H7 (cell line): ENCODE measurements at regions not wholly inside any gene's neighbourhood (a gene's known extent, or its start where the extent isn't known, plus 50 kb on each side); places are given as distances from the start of the nearest gene placed in this dataset.
A peak's percentile ranks its signal among the peaks of the same experiment; 100 is the strongest.

Source experiments
- DNase-seq: peaks from one replicate; pipeline ENCODE4 v3.0.0; 2012
- H3K27me3 ChIP-seq: 2 replicates; pipeline ENCODE4 v1.6.0; 2011; ENCODE audit warnings: mild to moderate bottlenecking, low read length; ENCODE audit not compliant: control insufficient read depth, insufficient read depth
- H3K36me3 ChIP-seq: replicated peaks from 2 replicates; pipeline ENCODE4 v1.5.1; 2011; ENCODE audit warnings: low read length; ENCODE audit not compliant: control insufficient read depth, insufficient read depth
- H3K4me3 ChIP-seq: 2 replicates; pipeline ENCODE4 v1.5.1; 2011; ENCODE audit warnings: low read depth, mild to moderate bottlenecking, control low read depth, low read length, moderate library complexity; ENCODE audit not compliant: insufficient read depth

DNA sequence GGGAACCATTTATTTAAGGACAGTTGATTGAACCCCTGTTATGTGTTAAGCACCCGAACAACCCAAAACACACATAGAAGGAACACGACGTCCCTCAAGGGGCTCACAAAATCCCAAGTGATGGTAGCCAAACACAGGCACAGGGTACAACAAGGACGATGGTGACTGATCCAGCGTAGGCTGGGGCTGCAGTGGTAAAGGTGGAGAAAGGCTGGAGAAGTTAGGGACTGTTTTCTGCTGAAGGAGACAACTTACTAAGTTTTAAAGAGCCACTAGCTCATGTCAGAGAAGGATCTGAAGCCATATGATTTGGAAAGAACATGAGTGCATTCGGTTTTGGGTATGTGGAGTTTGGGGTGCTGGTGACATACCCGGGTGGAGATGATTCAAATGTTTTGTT is 229.6 kb upstream of the TNRC6C start:
- Histone ChIP-seq H3K36me3 (no peaks in the 10 kb centered on the region), H3K27me3 (no peaks in the 10 kb centered on the region), H3K4me3 (no peak overlapping the region)
- DNase-seq, result no peak

- Histone ChIP-seq H3K36me3 (no peaks in the 10 kb centered on the region), H3K4me3 (no peak overlapping the region), H3K27me3 (no peaks in the 10 kb centered on the region)
- DNase-seq, result no peak
Measured at GRCh38 chr17:77729587-77729986, 228.9 kb upstream of the TNRC6C start.

- Histone ChIP-seq H3K27me3 (peaks cover 2% of the 10 kb centered on the region; the same call in 1 of the 2 replicates), H3K4me3 (no peak overlapping the region), H3K36me3 (no peaks in the 10 kb centered on the region)
- DNase-seq, result no peak
Measured at GRCh38 chr17:77730376-77730775, 228.1 kb upstream of the TNRC6C start.

DNA sequence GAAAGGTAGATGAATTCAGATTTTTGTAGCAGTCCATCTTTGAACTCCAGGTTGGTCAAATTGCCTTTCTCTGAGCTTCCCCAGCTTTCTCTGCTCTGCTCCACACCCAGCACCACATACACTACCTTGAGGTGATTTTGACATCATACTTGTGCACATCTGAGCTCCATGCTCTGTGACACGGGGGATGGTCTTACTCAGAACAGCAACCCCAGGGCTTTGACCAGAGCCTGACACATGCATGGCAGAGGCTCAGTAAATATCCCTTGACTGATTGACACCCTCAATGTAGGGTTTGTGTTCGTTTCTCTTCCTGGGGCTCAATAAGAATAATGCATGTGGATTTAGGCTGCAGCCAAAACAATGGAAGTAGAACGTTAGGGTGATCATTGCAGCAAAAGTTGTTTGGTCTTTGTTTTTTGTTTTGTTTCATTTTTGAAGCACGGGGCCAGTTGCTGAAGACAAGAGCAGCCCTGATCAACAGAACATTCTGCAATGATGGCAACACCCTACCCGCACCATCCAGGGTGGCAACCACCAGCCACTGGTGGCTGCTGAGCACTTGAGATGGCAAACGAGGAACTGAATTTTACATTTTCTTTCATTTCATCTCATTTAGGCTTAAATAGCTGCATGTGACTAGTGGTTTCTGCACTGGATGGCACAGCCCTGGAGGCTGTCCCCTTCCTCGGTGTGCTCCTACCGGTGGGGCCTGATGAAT is 224.8 kb upstream of the TNRC6C start:
- Histone ChIP-seq H3K4me3 (no peak overlapping the region), H3K36me3 (no peaks in the 10 kb centered on the region), H3K27me3 (peaks cover 16% of the 10 kb centered on the region)
- DNase-seq, result no peak

- peak; percentile 88 for DNase-seq
- Histone ChIP-seq H3K4me3 (no peak overlapping the region), H3K36me3 (no peaks in the 10 kb centered on the region), H3K27me3 (peaks cover 16% of the 10 kb centered on the region)
Measured at GRCh38 chr17:77734371-77735080, 224.0 kb upstream of the TNRC6C start.

GRCh38 chr17:77735081-77735565 is 223.4 kb upstream of the TNRC6C start:
- Histone ChIP-seq H3K4me3 (no peak overlapping the region), H3K36me3 (no peaks in the 10 kb centered on the region), H3K27me3 (peaks cover 16% of the 10 kb centered on the region)
- peak; percentile 76 for DNase-seq

- peaks cover 16% of the 10 kb centered on the region for H3K27me3 ChIP-seq
- H3K4me3 ChIP-seq, result no peak overlapping the region
- H3K36me3 ChIP-seq, result no peaks in the 10 kb centered on the region
- peak; percentile 63 for DNase-seq
Measured at GRCh38 chr17:77735566-77736198, 222.8 kb upstream of the TNRC6C start.

DNA sequence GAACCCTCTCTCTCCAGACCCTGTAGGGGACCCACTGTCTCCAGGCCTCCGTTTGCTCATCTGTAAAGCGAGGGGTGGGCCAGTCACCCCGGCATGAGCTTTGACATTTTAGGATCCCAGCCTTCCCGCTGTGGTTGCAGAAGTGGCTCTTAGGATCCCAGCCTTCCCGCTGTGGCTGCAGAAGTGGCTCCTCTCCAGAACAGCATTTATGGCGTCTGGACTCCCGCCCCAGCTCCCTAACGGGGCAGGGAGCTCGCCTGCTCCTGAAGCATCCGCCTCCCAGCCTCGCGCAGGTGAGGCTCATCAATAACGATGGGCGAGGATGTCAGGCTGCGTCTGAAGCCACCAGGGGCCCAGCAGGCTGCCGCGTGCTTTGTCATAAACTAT is 222.3 kb upstream of the TNRC6C start:
- no peaks in the 10 kb centered on the region for H3K36me3 ChIP-seq
- peaks cover 16% of the 10 kb centered on the region for H3K27me3 ChIP-seq
- H3K4me3 ChIP-seq, result no peak overlapping the region
- DNase-seq, result peak; percentile 78

- Histone ChIP-seq H3K27me3 (peaks cover 16% of the 10 kb centered on the region), H3K4me3 (no peak overlapping the region), H3K36me3 (no peaks in the 10 kb centered on the region)
- peak; percentile 48 for DNase-seq
Measured at GRCh38 chr17:77736721-77737120, 221.8 kb upstream of the TNRC6C start.

DNA sequence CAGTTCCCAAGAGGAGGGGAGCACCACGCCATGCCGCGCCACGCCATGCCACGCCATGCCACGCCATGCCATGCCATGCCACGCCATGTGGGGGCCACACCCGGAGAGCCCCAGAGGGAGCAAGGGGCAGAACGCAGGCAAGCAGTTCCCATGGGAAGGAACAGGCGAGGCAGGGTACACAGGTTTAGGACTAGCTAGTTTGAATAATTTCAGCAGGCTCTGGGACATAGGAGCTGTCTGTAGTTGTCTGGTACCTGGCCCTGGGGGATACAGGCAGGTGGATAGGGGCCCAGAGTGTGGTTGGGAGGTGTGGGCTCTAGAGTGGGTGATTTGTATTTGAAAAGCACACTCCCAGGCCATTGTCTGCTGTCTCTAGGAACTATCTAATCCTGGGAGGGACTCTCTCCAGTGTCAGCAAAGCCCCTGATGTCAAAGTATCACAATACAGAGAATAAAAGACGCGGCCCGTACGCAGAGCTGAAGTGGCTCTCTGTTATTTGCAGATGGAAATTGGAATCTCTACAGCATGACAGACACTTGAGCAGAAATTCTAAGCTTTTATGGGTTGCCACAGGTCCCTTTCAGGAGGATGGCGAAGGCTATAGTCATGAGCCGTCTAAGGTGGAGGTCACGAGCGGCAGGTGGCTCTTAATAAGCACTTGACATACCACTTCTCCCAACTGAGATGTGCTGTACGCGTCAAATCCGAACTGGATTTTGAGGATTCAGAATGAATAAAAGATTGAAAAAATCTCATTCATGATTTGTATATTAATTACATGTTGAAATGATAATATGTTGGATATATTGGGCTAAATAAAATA is 220.8 kb upstream of the TNRC6C start:
- DNase-seq, result peak; percentile 52
- Histone ChIP-seq H3K4me3 (no peak overlapping the region), H3K27me3 (peaks cover 16% of the 10 kb centered on the region), H3K36me3 (no peaks in the 10 kb centered on the region)

DNA sequence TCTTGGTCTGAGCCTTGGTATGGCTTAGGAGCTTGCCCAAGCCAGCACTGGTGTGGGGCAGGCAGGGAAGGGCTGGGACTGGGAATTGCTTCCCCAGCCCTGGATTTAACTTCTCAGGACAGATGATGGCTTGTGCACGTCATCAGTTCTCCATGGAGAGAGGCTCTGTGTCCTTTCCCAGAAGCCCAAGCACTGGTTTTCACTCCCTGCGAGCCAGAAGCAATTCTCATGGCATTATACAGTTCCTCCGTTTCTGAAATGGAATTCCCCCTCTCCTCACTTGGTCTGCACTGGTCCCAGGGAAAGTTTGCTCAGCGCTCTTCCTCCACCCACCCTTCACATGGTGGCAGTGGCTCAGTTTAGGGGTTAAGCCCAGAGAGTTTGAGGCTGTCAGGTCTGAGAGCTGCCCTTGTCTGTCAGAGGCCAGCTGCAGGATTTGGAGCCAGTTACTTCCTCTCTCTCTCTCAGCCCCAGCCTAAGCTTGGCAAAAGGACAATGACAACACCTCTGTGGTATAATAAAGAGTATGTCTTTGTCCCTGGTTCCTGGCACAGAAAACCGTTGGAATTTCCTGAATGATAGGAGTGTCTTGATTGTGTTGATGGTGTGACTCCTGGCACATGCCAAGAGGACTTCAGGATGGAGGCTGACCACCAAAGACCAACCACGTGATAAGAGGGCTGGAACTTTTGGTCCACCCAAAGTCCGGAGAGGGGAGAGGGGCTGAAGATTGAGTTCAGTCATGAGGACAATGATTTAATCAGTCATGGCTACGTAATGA is 219.6 kb upstream of the TNRC6C start:
- H3K4me3 ChIP-seq, result no peak overlapping the region
- DNase-seq, result peak; percentile 24
- H3K36me3 ChIP-seq, result no peaks in the 10 kb centered on the region
- H3K27me3 ChIP-seq, result peaks cover 16% of the 10 kb centered on the region

DNA sequence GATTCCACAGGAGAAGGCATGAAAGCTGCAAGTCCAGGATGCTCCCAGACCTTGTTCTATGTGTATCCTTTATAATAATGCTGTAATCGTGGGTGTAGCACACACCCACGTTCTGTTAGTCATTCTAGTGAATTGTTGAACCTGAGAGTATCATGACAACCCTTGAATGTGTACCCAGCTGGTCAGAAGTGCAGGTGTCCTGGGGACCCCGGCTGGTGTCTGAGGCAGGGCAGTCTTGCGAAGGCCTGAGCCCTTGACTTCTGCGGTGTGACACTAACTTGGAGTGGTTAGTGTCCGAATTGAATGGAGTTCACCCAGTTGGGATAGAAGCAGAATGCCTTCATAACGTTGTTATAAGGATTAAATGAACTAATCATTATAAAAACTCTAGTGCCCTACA is 218.0 kb upstream of the TNRC6C start:
- DNase-seq, result no peak

DNA sequence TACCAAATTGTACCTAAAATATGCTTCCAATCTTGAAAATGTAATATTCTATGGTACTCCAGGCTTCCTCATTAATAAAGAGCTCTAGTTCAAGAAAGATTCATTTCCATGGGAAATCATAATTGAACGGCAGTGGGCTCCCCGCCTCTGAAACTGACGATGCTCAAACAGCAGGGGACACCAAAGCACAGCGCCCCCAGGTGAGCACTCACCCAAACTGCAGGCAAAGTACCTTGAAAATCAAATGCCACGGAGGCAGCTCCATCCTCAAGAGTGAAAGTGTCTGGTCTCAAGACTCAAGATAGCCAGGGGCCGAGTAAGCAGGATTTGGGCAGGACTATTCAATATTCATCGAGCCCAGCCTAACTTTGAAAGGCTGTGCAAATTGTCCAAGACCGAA is 217.4 kb upstream of the TNRC6C start:
- Histone ChIP-seq H3K4me3 (no peak overlapping the region), H3K36me3 (no peaks in the 10 kb centered on the region), H3K27me3 (peaks cover 9% of the 10 kb centered on the region)
- DNase-seq, result peak; percentile 70

More for the DNA sequence above, 218.0 kb upstream of the TNRC6C start:
- H3K36me3 ChIP-seq, result no peaks in the 10 kb centered on the region
- peaks cover 13% of the 10 kb centered on the region for H3K27me3 ChIP-seq
- H3K4me3 ChIP-seq, result no peak overlapping the region

DNA sequence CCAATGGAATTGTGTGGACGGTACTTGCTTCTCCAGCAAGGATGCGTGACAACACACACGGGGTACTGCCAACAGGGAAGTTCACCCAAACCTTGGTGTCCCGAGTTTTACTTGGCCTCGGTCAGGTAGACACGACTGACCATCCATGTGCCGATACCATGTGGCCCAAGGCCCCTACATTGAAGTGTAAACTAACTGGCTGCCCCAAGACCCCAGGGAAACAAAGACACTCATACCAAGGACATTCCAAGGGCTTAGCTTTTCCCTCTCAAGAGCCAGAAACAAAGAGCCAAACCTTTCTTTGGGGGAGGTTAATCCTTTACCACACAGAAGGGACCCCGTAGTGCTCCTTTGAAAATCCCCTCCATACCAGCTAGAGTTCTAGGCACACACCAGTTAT is 215.9 kb upstream of the TNRC6C start:
- no peaks in the 10 kb centered on the region for H3K36me3 ChIP-seq
- DNase-seq, result peak; percentile 72

More for the DNA sequence above, 215.9 kb upstream of the TNRC6C start:
- H3K4me3 ChIP-seq, result no peak overlapping the region
- peaks cover 4% of the 10 kb centered on the region for H3K27me3 ChIP-seq
